Prostate gland (tissue), 2 donors: ENCODE measurements at regions not wholly inside any gene's neighbourhood (a gene's known extent, or its start where the extent isn't known, plus 50 kb on each side); places are given as distances from the start of the nearest gene placed in this dataset.

ENCODE experiments used
- DNase-seq: peaks from one replicate; pipeline ENCODE4 v3.0.0-alpha.2; 2019; ENCODE audit warnings: low spot score
- H3K27ac ChIP-seq, 2 donors: fragments of 200-600 bp; sonication (generic); 2 replicates each; pipeline ENCODE4 v1.5.1; 2017 to 2019
- H3K27me3 ChIP-seq: fragments of 200-600 bp; sonication (generic); replicated peaks from 2 replicates; pipeline ENCODE4 v1.5.1; 2019; ENCODE audit not compliant: insufficient read depth
- H3K36me3 ChIP-seq, 2 donors: fragments of 200-600 bp; sonication (generic); 1 replicate in 1 of 2; 2 replicates in 1 of 2; pipeline versions ENCODE4 v1.5.1 to v1.8.1; 2017 to 2019
- H3K4me1 ChIP-seq: fragments of 200-600 bp; sonication (generic); replicated peaks from 2 replicates; pipeline ENCODE4 v1.5.1; 2019
- H3K4me3 ChIP-seq, 2 donors: fragments of 200-600 bp; sonication (generic); 2 replicates each; pipeline ENCODE4 v1.5.1; 2017 to 2019
- H3K9me3 ChIP-seq: fragments of 200-600 bp; sonication (generic); 2 replicates; pipeline ENCODE4 v1.5.1; 2017
- POLR2A ChIP-seq: fragments of 450-650 bp; IDR thresholded peaks from one replicate; pipeline ENCODE4 v1.6.1; 2016; ENCODE audit warnings: antibody characterized with exemption, mild to moderate bottlenecking
- POLR2AphosphoS5 ChIP-seq: sonication (generic); formaldehyde crosslinking; IDR thresholded peaks from one replicate; pipeline ENCODE4 v1.6.1; 2017; ENCODE audit warnings: antibody characterized with exemption
- WGBS: methylation state at CpG from one replicate; pipeline ENCODE4 v1.1.5; 2018; 5-methylcytosine and 5-hydroxymethylcytosine counted together
- intact Hi-C: fragments of 100-400 bp; cut with DNase I; formaldehyde crosslinking; loops from one replicate; pipeline ENCODE4 v1.14.2; 2022
- TF ChIP-seq, protein P1 (sequence below), 4 experiments: fragments of 200-600 bp in 2 of 4; fragments of 450-650 bp in 2 of 4; sonication (generic) in 2 of 4; IDR thresholded peaks; 1 replicate in 3 of 4; 2 replicates in 1 of 4; pipeline ENCODE4 v1.5.1; 2016 to 2019; ENCODE audit warnings: antibody characterized with exemption in 4 of 4, mild to moderate bottlenecking in 2 of 4, moderate library complexity in 2 of 4

DNA sequence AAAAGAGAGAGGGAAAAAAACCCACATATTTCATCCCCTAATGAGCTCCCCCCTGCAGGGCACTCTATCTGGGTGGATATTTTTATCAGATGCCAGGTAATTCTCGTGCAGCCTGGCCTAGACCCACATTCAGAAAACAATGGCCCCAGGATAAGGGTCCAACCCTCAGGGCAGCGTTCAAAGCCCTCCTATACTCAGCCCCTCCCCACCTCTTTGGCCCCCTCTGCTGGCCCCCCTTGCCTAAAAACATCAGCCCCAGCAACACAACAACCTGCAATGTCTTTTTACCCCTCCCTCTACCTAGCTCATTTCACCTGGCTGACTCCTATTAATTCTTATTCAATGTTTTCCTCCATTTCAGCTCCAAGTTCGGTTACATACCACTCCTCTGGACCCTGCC is 145.4 kb upstream of the MED14 start:
- WGBS, result 79% methylated on average over 3 of the region's 3 CpGs
- intact Hi-C loops, result no loop called here

DNA sequence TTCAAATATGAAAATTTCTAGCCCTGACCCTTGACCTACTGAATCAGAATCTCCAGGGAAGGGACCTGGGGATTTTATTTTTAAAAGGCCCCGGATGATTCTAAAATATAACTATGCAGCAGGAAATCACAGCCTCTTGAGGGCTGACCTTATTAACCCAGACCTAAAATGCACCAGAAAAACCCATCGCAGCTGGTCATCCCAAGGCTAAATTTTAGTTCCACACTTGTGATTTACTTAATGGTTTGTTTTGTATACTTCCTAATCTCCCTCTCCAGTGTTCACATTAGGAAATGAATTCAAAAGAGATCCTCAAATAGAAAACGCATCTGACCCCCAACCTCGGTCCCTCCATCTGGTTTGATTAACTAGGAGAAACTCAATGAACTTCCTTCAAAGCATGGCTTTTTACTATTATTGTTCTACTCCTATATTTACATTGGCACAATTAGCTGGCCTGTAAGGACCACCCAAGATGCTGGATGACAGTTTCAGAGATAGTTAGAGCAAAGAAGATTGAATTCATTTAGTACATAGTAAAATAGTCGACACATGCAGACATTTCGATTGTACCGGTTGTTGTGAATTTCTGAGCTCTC is 147.8 kb upstream of the MED14 start:
- H3K4me1 ChIP-seq, result no peaks in the 10 kb centered on the region
- no peaks in the 10 kb centered on the region for H3K9me3 ChIP-seq
- 65% methylated on average over 7 of the region's 7 CpGs for WGBS
- no peak for DNase-seq
- H3K27ac ChIP-seq, result no peak overlapping the region
- TF ChIP-seq POLR2A (no peak), POLR2AphosphoS5 (no peak)
- TF ChIP-seq, protein P1, sequence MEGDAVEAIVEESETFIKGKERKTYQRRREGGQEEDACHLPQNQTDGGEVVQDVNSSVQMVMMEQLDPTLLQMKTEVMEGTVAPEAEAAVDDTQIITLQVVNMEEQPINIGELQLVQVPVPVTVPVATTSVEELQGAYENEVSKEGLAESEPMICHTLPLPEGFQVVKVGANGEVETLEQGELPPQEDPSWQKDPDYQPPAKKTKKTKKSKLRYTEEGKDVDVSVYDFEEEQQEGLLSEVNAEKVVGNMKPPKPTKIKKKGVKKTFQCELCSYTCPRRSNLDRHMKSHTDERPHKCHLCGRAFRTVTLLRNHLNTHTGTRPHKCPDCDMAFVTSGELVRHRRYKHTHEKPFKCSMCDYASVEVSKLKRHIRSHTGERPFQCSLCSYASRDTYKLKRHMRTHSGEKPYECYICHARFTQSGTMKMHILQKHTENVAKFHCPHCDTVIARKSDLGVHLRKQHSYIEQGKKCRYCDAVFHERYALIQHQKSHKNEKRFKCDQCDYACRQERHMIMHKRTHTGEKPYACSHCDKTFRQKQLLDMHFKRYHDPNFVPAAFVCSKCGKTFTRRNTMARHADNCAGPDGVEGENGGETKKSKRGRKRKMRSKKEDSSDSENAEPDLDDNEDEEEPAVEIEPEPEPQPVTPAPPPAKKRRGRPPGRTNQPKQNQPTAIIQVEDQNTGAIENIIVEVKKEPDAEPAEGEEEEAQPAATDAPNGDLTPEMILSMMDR (IDR thresholded peaks at IDR 0.05), result no peak
- intact Hi-C loops, result no loop called here
- no peaks in the 10 kb centered on the region for H3K27me3 ChIP-seq
- no peaks in the 10 kb centered on the region for H3K36me3 ChIP-seq
- no peak overlapping the region for H3K4me3 ChIP-seq

More for the DNA sequence above, 145.4 kb upstream of the MED14 start:
- Histone ChIP-seq H3K4me3 (no peak overlapping the region), H3K27me3 (no peaks in the 10 kb centered on the region), H3K4me1 (no peaks in the 10 kb centered on the region), H3K36me3 (no peaks in the 10 kb centered on the region), H3K9me3 (no peaks in the 10 kb centered on the region), H3K27ac (no peak overlapping the region)
- TF ChIP-seq POLR2A, result no peak
- TF ChIP-seq POLR2AphosphoS5, result no peak
- TF ChIP-seq, protein P1 (IDR thresholded peaks at IDR 0.05), result no peak
- no peak for DNase-seq

DNA sequence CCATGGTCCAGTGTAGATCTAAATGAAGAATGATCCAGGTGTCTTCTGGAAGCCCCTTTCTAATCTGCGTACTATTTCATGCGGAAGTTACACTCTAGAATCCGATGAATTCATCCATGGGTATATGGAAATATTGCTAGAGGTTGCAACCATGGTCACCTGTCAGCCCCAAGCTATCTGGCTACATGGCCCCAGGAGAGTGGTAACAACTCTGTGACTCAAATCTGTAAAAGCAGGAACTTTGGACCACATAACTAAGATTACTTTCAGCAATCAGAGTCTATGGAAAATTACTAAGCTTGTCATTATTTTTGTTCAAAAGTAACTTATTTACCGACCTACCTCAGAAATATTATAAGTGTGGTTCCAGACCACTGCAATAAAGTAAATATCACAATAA is 150.6 kb upstream of the MED14 start:
- H3K27me3 ChIP-seq, result no peaks in the 10 kb centered on the region
- WGBS, result 93% methylated on average over 4 of the region's 4 CpGs
- DNase-seq, result no peak
- no peak for TF ChIP-seq POLR2AphosphoS5
- TF ChIP-seq POLR2A, result no peak
- TF ChIP-seq, protein P1 (IDR thresholded peaks at IDR 0.05), result no peak
- H3K27ac ChIP-seq, result no peak overlapping the region
- H3K9me3 ChIP-seq, result no peaks in the 10 kb centered on the region
- no peak overlapping the region for H3K4me3 ChIP-seq
- H3K36me3 ChIP-seq, result no peaks in the 10 kb centered on the region
- H3K4me1 ChIP-seq, result no peaks in the 10 kb centered on the region
- intact Hi-C loops, result no loop called here

DNA sequence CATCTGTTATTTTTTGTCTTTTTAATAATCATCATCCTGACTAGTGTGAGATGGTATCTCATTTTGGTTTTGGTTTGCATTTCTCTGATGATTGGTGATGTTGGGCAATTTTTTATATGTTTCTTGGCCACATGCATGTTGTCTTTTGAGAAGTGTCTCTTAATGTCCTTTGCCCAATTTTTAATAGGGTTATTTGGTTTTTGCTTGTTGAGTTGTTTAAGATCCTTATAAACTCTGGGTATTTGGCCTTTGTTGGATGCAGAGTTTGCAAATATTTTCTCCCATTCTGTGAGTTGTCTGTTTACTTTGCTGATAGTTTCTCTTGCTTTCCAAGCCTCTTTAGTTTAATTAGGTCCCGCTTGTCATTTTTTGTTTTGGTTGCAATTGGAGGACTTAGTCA is 152.1 kb upstream of the MED14 start:
- no peak for DNase-seq
- TF ChIP-seq POLR2AphosphoS5, result peak; percentile 23
- TF ChIP-seq POLR2A, result no peak
- TF ChIP-seq, protein P1 (IDR thresholded peaks at IDR 0.05), result no peak
- Histone ChIP-seq H3K9me3 (no peaks in the 10 kb centered on the region), H3K27ac (no peak overlapping the region), H3K4me1 (no peaks in the 10 kb centered on the region), H3K4me3 (no peak overlapping the region), H3K27me3 (no peaks in the 10 kb centered on the region), H3K36me3 (no peaks in the 10 kb centered on the region)
- intact Hi-C loops, result no loop called here
- 21% methylated on average over 1 of the region's 1 CpG for WGBS

DNA sequence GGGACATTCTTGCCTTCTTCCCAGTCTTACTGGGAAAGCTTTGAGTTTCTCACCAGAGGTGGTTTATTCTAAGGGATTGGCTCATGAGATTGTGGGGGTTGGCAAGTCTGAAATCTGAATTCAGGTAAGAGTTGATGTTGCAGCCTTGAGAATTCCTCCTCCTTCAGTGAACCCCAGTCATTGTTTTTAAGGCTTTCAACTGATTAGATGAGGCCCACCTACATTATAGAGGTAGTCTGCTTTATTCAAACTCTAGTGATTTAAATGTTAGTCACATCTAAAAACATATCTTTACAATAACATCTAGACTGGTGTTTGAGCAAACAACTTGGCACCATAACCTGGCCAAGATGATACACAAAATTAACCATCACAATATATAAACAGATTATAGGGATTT is 156.5 kb upstream of the MED14 start:
- TF ChIP-seq POLR2A (no peak), POLR2AphosphoS5 (no peak)
- TF ChIP-seq, protein P1 (IDR thresholded peaks at IDR 0.05), result no peak
- Histone ChIP-seq H3K4me1 (no peaks in the 10 kb centered on the region), H3K27me3 (no peaks in the 10 kb centered on the region), H3K4me3 (no peak overlapping the region), H3K27ac (no peak overlapping the region), H3K36me3 (no peaks in the 10 kb centered on the region), H3K9me3 (no peaks in the 10 kb centered on the region)
- intact Hi-C loops, result no loop called here
- DNase-seq, result no peak
